ENCODE measurements at regions not wholly inside any gene's neighbourhood (a gene's known extent, or its start where the extent isn't known, plus 50 kb on each side); places are given as distances from the start of the nearest gene placed in this dataset.

- TF ChIP-seq CTCF (IDR thresholded peaks at IDR 0.05) (no peak), POLR2A (IDR thresholded peaks at IDR 0.05) (no peak)
Measured at GRCh38 chr5:163677092-163677491, 171.7 kb downstream of the MAT2B start.
